Right atrium auricular region (tissue), 2 donors: ENCODE measurements at regions not wholly inside any gene's neighbourhood (a gene's known extent, or its start where the extent isn't known, plus 50 kb on each side); places are given as distances from the start of the nearest gene placed in this dataset.

Source experiments
- DNase-seq: peaks from one replicate; pipeline ENCODE4 v3.0.0-alpha.2; 2019; ENCODE audit warnings: low spot score
- H3K27ac ChIP-seq, 2 donors: fragments of 200-600 bp; sonication (generic); 1 replicate in 1 of 2; 2 replicates in 1 of 2; pipeline ENCODE4 v1.5.1; 2016 to 2019
- H3K27me3 ChIP-seq, 2 donors: fragments of 200-600 bp; sonication (generic); one replicate each; pipeline versions ENCODE4 v1.5.1 to v1.6.0; 2017 to 2019
- H3K36me3 ChIP-seq: fragments of 200-600 bp; sonication (generic); one replicate; pipeline ENCODE4 v1.5.1; 2016
- H3K4me1 ChIP-seq, 2 donors: fragments of 200-600 bp; sonication (generic); one replicate each; pipeline versions ENCODE4 v1.5.1 to v1.6.0; 2017 to 2019
- H3K4me3 ChIP-seq, 2 donors: fragments of 200-600 bp; sonication (generic); 1 replicate in 1 of 2; 2 replicates in 1 of 2; pipeline ENCODE4 v1.5.1; 2017 to 2019; ENCODE audit warnings: mild to moderate bottlenecking in 1 of 2, moderate library complexity in 1 of 2
- H3K9me3 ChIP-seq, 2 donors: fragments of 200-600 bp; sonication (generic); one replicate each; pipeline ENCODE4 v1.5.1; 2019
- TF ChIP-seq, protein P1 (sequence below), 2 donors: fragments of 200-600 bp; sonication (generic); IDR thresholded peaks; one replicate each; pipeline ENCODE4 v1.5.1; 2019; ENCODE audit warnings: antibody characterized with exemption in 2 of 2

DNA sequence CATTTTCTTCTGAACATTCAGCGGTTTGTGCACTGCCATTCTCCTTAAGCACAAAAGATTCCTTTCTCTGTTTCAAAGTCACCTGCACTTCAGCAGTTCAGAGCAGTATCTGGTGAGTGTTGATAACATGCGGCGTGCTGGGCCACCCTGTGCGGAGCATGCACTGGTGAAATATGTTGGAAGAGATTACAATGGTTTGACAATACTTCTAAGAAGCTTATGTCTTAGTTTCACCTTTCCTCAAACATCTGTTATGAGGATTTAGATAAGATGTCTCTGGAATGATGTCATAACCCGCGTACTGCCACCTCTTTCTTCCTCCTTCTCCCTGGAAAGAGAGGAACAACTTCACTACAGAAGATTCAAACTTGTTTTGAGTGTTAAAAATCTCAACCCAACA lies 650.3 kb downstream of the AJAP1 start:
- Histone ChIP-seq H3K27me3 (no peaks in the 10 kb centered on the region), H3K4me3 (no peak overlapping the region), H3K9me3 (no peaks in the 10 kb centered on the region), H3K27ac (no peak overlapping the region), H3K36me3 (no peaks in the 10 kb centered on the region), H3K4me1 (no peaks in the 10 kb centered on the region)
- no peak for DNase-seq
- TF ChIP-seq, protein P1, sequence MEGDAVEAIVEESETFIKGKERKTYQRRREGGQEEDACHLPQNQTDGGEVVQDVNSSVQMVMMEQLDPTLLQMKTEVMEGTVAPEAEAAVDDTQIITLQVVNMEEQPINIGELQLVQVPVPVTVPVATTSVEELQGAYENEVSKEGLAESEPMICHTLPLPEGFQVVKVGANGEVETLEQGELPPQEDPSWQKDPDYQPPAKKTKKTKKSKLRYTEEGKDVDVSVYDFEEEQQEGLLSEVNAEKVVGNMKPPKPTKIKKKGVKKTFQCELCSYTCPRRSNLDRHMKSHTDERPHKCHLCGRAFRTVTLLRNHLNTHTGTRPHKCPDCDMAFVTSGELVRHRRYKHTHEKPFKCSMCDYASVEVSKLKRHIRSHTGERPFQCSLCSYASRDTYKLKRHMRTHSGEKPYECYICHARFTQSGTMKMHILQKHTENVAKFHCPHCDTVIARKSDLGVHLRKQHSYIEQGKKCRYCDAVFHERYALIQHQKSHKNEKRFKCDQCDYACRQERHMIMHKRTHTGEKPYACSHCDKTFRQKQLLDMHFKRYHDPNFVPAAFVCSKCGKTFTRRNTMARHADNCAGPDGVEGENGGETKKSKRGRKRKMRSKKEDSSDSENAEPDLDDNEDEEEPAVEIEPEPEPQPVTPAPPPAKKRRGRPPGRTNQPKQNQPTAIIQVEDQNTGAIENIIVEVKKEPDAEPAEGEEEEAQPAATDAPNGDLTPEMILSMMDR (IDR thresholded peaks at IDR 0.05), result no peak

DNA sequence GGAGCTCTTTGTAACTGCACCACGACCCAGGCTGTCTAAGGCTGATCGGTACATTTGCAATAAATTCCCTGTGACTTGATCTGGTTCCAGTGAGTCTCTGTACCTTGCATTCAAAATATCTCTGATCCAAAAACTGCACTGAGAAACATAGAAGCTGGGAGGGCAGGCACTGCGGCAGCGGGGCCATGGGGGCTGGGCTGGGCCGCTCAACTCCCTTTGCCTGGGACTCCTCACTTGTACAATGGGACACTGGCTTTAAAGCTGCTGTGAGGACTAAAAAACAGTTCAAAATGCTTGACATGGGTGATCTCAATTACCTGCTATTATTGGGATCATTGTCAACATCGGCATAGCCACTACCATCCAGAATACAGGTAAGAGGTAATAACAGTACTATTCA lies 644.0 kb downstream of the AJAP1 start:
- H3K27me3 ChIP-seq, result no peaks in the 10 kb centered on the region
- no peak for DNase-seq

DNA sequence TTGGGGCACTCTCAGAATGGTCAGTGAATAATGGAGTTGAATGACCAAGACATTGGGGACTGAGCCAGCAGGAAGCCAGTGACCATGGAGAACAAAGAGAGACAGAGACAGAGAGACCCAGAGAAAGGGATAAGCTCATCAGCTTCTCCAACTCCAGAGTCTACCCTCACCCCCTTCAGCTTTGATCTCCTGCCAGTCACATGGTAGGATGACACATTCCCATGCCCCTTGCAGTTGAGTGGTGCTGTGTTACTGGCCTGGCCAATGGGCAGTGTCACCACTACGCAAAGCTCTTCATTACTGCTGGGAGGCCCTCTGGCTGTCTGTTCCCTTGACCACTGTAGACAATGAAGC lies 643.5 kb downstream of the AJAP1 start:
- no peak for DNase-seq
- Histone ChIP-seq H3K4me3 (no peak overlapping the region), H3K27me3 (no peaks in the 10 kb centered on the region), H3K9me3 (no peaks in the 10 kb centered on the region), H3K4me1 (no peaks in the 10 kb centered on the region), H3K27ac (no peak overlapping the region), H3K36me3 (no peaks in the 10 kb centered on the region)
- TF ChIP-seq, protein P1 (IDR thresholded peaks at IDR 0.05), result no peak

More for the DNA sequence above, 644.0 kb downstream of the AJAP1 start:
- Histone ChIP-seq H3K27ac (no peak overlapping the region), H3K4me1 (no peaks in the 10 kb centered on the region), H3K4me3 (no peak overlapping the region), H3K9me3 (no peaks in the 10 kb centered on the region), H3K36me3 (no peaks in the 10 kb centered on the region)
- TF ChIP-seq, protein P1 (IDR thresholded peaks at IDR 0.05), result no peak

DNA sequence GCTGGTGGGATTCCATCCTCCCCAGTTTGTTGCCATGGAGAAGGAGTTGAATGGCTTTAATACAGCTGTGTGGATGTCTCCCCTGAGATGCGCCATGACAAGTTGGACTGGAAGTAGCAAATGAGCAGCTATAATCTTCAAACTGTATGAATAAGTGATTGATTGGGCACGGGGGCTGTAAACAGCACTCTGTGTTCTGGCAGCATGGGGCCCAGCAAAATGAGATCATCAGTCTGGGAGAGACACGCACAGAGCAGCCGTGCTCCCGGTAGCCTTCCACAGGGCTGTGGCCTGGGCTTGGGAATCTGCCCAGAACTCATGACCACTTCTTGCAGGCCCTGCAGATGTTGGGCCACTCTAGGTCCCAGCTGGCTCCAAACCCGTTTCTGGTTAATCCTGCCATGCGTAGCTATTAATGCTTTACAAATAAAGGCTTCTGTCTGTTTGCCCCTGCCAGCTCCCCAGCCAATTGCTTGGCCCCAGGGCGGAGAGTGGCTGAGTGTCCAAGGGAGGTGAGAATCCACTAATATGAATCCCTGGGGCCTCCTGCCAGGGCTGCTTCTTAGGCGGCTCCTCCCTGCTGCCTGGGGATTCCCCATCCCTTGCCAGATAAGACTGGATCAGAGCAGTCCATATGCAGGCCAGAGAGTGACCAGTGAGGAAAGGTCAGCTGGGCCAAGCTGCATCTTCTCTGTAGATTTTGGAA lies 642.9 kb downstream of the AJAP1 start:
- Histone ChIP-seq H3K36me3 (no peaks in the 10 kb centered on the region), H3K4me3 (no peak overlapping the region), H3K27me3 (no peaks in the 10 kb centered on the region), H3K27ac (no peak overlapping the region), H3K4me1 (no peaks in the 10 kb centered on the region), H3K9me3 (no peaks in the 10 kb centered on the region)
- TF ChIP-seq, protein P1 (IDR thresholded peaks at IDR 0.05), result no peak
- no peak for DNase-seq

DNA sequence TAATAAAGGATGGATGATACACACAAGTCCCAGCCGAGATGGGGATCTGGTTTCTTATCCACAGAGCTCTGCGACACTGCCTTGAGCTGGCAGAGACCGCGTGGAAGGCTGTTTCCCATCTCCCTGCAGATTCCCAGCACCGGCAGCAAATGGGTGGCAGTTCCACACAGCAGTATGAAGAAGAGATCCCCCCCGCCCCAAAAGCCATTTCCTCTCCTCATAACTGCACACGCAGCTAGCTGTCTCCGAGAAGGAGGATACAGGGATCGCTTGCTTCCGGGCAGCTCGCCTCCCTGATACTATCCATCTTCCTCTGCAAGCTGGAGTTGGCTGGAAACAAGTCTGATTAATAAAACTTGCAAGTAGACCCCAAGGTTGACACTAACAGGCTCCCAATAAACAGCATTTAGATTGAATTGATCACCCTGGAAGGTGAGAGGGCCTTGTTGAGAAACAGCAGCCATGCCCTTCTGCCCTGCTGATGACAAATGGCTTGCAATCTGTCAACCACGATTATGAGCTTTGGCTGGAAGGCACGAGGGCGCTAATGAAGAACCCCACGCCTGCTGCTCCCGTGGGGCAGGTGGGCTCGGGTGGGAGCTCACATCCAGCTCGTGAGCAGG lies 642.3 kb downstream of the AJAP1 start:
- Histone ChIP-seq H3K9me3 (no peaks in the 10 kb centered on the region), H3K4me1 (no peaks in the 10 kb centered on the region), H3K27me3 (no peaks in the 10 kb centered on the region), H3K27ac (no peak overlapping the region), H3K4me3 (no peak overlapping the region), H3K36me3 (no peaks in the 10 kb centered on the region)
- TF ChIP-seq, protein P1 (IDR thresholded peaks at IDR 0.05), result no peak
- no peak for DNase-seq

DNA sequence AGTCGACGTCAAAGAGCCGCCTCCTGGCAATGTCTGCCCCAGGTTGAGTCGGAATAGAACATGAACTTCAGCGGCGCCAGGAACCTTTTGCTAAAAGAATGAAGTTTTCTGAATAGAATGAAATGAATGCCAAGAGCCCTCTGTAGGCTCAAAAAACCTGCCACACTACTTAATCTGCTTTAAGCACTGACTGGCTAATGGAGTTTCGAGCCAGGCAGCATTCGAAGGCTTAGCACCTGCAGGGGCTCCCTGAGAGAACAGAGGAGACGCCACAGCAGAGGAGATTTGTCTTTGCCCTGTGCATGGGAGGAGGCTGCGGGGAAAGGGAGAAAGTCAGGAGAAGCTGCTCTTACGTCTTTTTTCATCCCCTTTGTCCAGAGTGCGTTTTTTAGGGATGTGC lies 641.7 kb downstream of the AJAP1 start:
- H3K27me3 ChIP-seq, result no peaks in the 10 kb centered on the region

More for the DNA sequence above, 641.7 kb downstream of the AJAP1 start:
- Histone ChIP-seq H3K4me3 (no peak overlapping the region), H3K9me3 (no peaks in the 10 kb centered on the region), H3K27ac (no peak overlapping the region), H3K4me1 (no peaks in the 10 kb centered on the region), H3K36me3 (no peaks in the 10 kb centered on the region)
- TF ChIP-seq, protein P1 (IDR thresholded peaks at IDR 0.05), result no peak
- no peak for DNase-seq
